GM18909 (cell line): ENCODE measurements at regions not wholly inside any gene's neighbourhood (a gene's known extent, or its start where the extent isn't known, plus 50 kb on each side); places are given as distances from the start of the nearest gene placed in this dataset.

Source experiments
- ATAC-seq: cut with Tn5 transposase; IDR thresholded peaks from one replicate; pipeline ENCODE4 v1.9.1; 2021; ENCODE audit warnings: mild to moderate bottlenecking; ENCODE audit not compliant: unreplicated experiment, poor library complexity

GRCh38 chr1:65486613-65487012, 66.1 kb downstream of the LEPR start:
- no peak for ATAC-seq

DNA sequence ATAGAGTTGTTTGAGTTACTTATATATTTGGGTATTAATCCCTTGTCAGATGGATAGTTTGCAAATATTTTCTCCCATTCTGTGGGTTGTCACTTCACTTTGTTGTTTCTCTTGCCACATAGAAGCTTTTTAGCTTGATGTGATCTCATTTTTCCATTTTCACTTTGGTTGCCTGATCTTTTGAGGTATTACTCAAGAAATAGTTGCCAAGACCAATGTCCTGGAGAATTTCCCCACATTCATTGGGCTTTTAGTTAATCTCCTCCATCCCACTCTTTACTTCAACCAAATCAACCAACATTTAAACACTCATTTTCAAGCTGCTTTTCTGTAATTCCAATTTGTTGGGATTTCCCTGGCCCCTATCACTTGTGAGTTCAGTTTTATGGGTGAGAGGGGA, 69.0 kb downstream of the LEPR start:
- ATAC-seq: no peak

GRCh38 chr1:65490231-65491009, 70.0 kb downstream of the LEPR start:
- ATAC-seq: no peak

DNA sequence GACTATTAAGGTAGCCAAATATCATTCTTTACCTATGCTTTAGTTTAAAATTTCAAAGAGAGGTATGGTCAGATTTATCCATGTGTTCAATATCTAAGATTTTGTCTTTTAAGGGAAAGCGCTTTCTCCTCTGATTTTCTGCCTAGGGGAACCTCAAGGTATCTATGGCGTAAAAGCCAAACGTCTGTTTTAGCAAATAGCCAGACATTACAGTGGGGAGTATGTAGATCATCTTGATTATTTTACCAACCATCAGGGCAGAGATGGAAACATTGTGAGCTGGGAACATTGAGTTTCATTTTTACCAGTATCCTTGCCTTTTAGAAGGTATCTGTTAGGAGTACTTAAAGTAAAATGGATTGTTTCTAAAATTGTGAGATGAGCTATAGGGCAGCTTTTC, 71.0 kb downstream of the LEPR start:
- ATAC-seq: no peak

DNA sequence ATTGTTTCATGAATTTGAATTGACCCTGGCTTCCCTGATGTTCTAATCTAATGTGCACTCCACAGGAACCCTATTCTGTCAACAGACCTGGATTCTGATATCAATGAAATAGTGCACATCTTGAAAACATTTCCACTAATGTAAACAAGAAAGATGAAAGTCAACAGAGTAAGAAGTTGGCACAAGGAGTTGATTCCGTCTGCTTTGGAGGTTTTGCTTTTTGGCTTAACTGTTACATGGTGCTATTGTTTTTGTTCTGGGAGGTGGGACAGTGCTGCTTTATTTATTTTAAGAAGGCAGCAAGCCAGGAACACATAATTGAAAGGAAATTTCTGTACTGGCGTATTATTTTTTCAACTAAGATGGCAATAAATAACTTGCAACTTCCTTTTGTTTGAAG, 73.3 kb downstream of the LEPR start:
- ATAC-seq: no peak

DNA sequence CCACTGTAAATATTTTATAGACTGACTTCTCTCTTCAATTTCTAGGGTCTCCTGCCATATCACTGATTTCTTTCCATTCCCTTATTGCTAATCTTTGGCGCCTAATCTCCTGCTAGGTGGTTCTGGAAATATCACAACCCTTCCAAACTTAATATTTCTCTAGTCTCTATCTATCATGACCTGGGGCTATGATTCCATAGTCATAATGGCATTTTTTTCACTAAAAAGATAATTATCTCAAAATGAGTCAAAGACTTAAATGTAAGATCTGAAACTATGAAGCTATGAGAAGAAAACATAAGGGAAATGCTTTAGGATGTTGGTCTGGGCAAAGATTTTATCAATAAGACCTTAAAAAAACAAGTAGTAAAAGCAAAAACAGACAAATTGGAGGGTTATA, 74.2 kb downstream of the LEPR start:
- ATAC-seq: no peak

- ATAC-seq: no peak
Observed at GRCh38 chr1:65495137-65495536, 74.7 kb downstream of the LEPR start.

- no peak for ATAC-seq
Observed at GRCh38 chr1:65497256-65497830, 76.9 kb downstream of the LEPR start.

DNA sequence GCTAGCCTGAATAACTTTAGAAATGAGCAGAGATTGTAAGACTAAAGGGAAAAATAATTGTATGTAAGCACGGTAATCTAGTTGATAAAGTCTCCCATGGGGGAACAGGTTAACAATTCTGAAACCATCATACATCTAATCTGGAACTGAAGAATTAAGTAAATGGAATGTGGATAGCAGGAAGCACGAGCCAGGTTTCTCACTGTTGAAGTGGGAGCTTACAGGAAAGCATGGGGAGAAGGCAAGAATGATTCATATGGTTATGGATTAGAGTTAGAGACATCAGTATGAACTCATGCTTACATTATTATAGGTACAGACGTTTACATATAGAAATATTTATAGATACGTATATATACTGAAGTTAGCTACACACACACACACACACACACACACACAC, 83.0 kb downstream of the LEPR start:
- ATAC-seq: no peak

DNA sequence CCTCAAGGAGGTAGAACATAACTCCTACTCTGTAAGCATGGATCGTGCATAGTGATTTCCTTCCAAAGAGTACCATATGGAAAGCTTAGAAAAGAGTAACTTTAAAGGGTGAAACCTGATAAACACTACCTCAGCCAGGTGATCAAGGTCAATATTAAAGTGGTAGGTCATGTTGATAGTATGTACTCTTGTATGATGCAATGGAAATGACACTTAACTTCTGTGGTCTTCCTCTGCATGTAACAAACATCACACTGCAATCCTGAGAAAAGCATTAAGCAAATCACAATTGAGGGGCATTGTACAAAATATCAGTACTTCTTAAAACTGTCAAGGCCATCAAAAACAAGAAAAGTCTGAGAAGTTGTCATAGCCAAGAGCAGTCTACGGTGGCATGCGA, 83.8 kb downstream of the LEPR start:
- no peak for ATAC-seq

DNA sequence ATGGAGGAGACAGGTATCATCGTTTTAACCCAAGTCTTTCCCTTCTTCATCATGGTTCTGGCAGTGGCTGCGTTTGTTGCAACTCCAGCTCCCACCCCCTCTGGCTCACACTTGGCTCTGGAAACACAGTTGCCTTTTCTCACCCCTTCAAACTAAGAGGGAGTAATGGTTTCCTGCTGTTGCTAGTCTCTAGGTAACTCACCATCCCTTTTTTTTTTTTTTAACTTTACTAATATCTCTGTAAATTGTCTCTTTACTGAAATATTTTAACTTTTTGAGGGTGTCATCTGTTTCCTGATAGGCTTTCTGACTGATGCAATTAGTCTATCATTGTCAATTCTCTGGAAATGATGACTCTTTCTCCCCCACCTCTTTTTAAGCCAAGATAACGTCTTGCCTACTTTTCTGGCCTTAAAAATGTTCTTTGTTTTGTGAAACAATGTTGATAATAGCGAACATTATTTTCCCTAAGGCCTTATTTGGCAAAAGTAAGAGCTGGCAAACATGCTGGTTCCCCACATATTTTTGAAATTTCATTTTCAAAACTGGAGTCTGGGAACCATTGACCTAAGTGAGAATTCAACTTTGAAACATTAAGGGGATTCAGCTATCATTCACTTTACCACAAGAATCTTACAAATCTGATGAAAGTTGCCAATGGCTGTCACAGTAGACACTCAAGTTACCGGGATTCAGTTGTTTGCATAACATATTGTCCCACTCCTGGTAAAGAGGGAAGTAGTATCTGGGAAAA, 85.3 kb downstream of the LEPR start:
- ATAC-seq: no peak

DNA sequence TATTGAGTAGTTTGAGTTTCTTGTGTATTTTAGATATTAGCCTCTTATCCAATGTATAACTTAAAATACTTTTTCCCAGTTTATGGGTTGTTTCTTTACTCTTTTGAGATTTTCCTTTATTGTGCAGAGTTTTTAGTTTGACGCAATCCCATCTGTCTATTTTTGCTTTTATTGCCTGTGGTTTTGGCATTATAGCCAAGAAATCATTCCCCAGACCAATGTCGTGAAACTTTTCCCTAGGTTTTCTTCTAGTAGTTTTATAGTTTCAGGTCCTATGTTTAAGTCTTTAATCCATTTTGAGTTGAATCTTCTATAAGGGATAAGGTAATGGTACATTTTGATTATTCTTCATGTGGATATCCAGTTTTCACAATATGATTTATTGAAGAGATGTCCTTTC, 87.6 kb downstream of the LEPR start:
- ATAC-seq: no peak

GRCh38 chr1:65509912-65510680, 89.6 kb downstream of the LEPR start:
- no peak for ATAC-seq

DNA sequence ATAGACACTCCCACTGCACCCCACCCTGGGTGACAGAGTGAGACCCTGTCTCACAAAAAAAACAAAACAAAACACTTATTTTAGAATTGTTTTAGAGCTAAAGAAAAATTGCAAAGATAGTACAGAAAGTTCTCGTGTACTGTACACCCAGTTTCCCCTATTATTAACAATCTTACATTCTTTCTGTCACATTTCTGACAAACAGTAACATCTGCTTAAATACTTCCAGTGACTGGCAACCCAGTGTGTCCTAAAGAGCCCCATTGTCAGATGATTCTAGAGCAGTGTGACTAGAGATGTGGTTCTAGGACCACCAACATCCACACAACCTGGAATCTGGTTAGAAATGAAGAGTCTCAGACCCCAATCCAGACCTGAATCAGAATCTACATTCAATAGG, 90.5 kb downstream of the LEPR start:
- no peak for ATAC-seq

GRCh38 chr1:65512383-65512782, 91.9 kb downstream of the LEPR start:
- ATAC-seq: no peak

DNA sequence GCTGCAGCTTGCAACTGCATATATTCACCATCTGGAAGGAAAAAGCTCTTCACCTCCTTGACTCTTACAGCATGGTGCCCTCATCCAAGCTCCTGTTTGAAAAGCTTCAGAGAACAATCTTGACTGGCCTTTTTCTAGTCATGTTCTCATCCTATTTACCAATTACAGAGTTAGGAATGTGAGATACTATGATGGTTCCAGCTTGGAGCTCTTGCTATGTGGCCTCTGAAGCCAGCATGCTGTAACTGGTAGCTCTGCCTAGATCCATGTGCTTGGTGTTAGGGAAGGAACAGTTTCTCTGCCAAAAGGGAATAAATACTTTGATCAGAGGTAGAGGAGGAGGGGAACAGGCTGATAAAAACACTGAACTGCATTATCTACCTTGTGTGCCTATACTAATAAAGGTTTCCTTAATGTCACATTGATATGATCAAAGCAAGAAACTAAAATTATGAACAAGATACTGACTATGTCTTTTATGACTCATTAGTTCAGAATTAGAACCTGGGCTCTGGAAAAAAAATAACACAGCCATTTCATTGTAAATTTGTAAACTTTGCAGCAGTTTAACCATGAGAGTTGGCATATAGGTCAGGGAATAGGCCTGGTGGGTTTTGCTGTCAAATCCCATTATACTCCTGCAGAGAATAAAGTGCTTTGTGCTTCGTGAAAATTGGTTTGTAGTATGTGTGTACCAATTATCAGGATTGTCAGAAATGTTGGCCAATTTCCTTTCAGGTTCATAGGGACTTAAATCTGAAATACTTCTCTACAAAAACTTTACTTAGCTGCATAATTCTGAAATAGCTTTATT, 92.7 kb downstream of the LEPR start:
- no peak for ATAC-seq

DNA sequence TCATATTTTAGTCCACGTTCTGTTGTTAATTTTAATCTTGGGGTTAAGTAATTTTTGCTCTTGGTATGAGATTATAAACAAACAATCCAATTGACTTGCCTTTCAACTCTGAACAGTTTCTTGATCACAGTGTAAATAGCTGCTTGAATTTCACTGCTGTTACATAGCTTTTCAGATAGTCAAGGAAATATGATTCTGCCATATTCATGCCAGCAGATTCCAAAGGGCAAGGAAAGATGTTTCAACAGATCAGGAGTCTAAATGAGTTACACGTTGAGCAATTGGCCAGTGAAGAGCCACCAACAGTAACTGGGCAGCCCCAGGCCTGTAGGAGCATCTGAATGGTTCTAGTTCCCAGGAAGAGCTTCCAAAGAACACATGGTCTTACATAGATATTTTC, 93.6 kb downstream of the LEPR start:
- no peak for ATAC-seq

DNA sequence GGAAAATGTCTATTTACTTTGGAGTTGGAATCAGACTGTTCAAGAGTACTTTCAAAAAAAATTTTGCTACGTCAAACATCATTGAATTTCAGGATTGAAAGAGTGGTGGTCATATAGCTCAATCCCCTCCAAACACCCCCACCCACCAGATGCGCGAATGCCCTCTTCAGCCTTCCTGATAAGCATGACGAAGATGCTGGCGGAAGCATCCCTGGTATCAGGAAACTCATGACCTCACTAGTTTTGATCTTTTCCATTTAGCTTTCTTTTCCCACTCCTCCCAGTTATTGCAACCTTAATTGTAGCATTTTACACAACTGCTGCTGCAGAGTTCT, 104.4 kb downstream of the LEPR start:
- no peak for ATAC-seq

DNA sequence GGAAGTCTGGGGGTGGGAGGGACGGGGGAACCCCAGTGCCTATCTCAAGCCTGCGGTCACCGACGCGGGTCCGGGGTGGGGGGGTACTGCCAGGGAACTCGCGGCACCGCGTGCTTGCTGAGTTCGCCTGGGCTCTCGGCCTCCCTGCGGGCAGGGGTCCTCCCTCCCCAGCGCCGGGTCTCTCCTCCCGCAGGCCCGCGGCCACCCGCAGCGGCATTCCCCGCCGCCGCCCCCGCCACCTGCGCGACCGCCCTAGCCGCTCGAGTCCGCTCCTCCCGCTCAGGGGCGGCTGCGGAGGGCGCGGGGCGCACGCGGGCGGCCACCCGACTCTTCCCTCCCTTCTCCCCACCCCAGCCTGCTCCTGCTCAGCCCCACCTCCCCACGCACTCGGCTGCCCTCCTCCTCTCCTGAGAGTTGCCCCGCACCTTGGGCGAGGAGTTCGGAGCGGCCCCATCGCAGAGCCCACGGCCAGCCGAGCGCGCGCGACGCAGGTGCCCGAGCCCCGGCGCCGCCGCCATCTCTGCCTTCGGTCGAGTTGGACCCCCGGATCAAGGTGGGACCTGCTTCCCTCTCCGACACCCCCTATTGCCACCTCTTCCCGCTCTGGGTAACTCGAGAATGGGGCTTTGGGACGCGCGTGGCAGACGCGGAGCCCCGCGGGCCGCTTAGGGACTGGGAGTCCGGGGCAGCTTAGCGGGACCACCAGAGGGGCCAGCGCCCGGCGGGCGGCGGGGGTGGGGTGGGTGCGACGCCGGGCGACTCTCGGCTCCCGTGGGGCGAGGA, 105.0 kb downstream of the LEPR start:
- no peak for ATAC-seq
